ENCODE measurements at regions not wholly inside any gene's neighbourhood (a gene's known extent, or its start where the extent isn't known, plus 50 kb on each side); places are given as distances from the start of the nearest gene placed in this dataset.

GRCh38 chr2:129369437-129369836 is 610.0 kb upstream of the RAB6C start:
- H3K79me2 ChIP-seq (ENCODE audit: control insufficient read depth, insufficient read depth, low read length): no peaks in the 10 kb centered on the region
- no TSS peak for BruUV-seq (replicated peaks)
- ChIA-PET CTCF (no interaction called here), POLR2A (no interaction called here)
- H3K4me3 ChIP-seq (replicated peaks in 1 of 3; ENCODE audit: insufficient read depth in 1 of 3, low read depth in 1 of 3, low read length in 3 of 3): no peak overlapping the region
- no peak overlapping the region for H2AFZ ChIP-seq (ENCODE audit: low read depth, low read length)
- dilution Hi-C loops (cut with MboI; ENCODE audit: extremely low pct_ligation_motif_present, low sequenced_read_pairs): no loop called here
- H3K9me3 ChIP-seq (replicated peaks; ENCODE audit: control insufficient read depth, insufficient read depth, low read length): peaks cover 9% of the 10 kb centered on the region
- intact Hi-C loops (cut with micrococcal nuclease): no loop called here
- no peaks in the 10 kb centered on the region for H4K20me1 ChIP-seq (replicated peaks; ENCODE audit: control insufficient read depth, extremely low read depth, insufficient read depth, low read length)
- TF ChIP-seq GATA2 (IDR thresholded peaks at IDR 0.05; ENCODE audit: insufficient read depth, insufficient read length, low read depth, low read length) (no peak), MYC (IDR thresholded peaks at IDR 0.05; ENCODE audit: low read depth, low read length) (no peak), JUN (IDR thresholded peaks at IDR 0.05; ENCODE audit: borderline replicate concordance, insufficient read depth, insufficient read length, low read depth) (no peak), CTCF (IDR thresholded peaks at IDR 0.05; ENCODE audit: extremely low read depth in 1 of 2, insufficient read depth in 1 of 2, low read depth in 1 of 2, low read length in 2 of 2) (no peak), POLR2A (IDR thresholded peaks at IDR 0.05; ENCODE audit: low read depth, low read length) (no peak), POLR2AphosphoS5 (IDR thresholded peaks at IDR 0.05; ENCODE audit: insufficient read depth, low read depth, low read length) (no peak), MAX (IDR thresholded peaks at IDR 0.05; ENCODE audit: insufficient read depth, insufficient read length) (no peak), EZH2 (IDR thresholded peaks at IDR 0.05; ENCODE audit: borderline replicate concordance, low read depth, low read length, severe bottlenecking) (no peak), FOS (IDR thresholded peaks at IDR 0.05; ENCODE audit: borderline replicate concordance, insufficient read depth, low read length) (no peak)
- H3K36me3 ChIP-seq (ENCODE audit: control insufficient read depth in 2 of 2, extremely low read depth in 1 of 2, insufficient read depth in 2 of 2, low read length in 2 of 2): no peaks in the 10 kb centered on the region
- DNase-seq (ENCODE audit: low read depth, low spot score) (no peak), FAIRE-seq (no peak)
- H3K4me2 ChIP-seq (ENCODE audit: insufficient read depth, low read length): no peak overlapping the region
- H3K27me3 ChIP-seq (ENCODE audit: control insufficient read depth in 2 of 2, insufficient read depth in 2 of 2, low read length in 2 of 2): no peaks in the 10 kb centered on the region
- H3K27ac ChIP-seq (ENCODE audit: insufficient read depth, low read depth, low read length): no peak overlapping the region
- no peaks in the 10 kb centered on the region for H3K9me1 ChIP-seq (replicated peaks; ENCODE audit: control insufficient read depth, extremely low read depth, insufficient read depth, low read length)
- H3K9ac ChIP-seq (replicated peaks; ENCODE audit: extremely low read depth, insufficient read depth, low read length): no peak overlapping the region
- no peaks in the 10 kb centered on the region for H3K4me1 ChIP-seq (ENCODE audit: control insufficient read depth, extremely low read depth, insufficient read depth, low read length)
